Gastroesophageal sphincter (tissue), 3 donors: ENCODE measurements at regions not wholly inside any gene's neighbourhood (a gene's known extent, or its start where the extent isn't known, plus 50 kb on each side); places are given as distances from the start of the nearest gene placed in this dataset.

Source experiments
- EP300 ChIP-seq: sonication (generic); formaldehyde crosslinking; IDR thresholded peaks from one replicate; pipeline ENCODE4 v1.6.1; 2017; ENCODE audit warnings: antibody characterized with exemption, mild to moderate bottlenecking
- POLR2A ChIP-seq, 2 donors: fragments of 450-650 bp; IDR thresholded peaks; one replicate each; pipeline ENCODE4 v1.6.1; 2017; ENCODE audit warnings: antibody characterized with exemption in 2 of 2, mild to moderate bottlenecking in 2 of 2, moderate library complexity in 1 of 2
- TF ChIP-seq, protein P1 (sequence below), 4 experiments: fragments of 200-600 bp in 2 of 4; fragments of 450-650 bp in 2 of 4; sonication (generic) in 1 of 4; IDR thresholded peaks; one replicate each; pipeline ENCODE4 v1.5.1; 2017 to 2019; ENCODE audit warnings: antibody characterized with exemption in 4 of 4, mild to moderate bottlenecking in 2 of 4, moderate library complexity in 2 of 4

DNA sequence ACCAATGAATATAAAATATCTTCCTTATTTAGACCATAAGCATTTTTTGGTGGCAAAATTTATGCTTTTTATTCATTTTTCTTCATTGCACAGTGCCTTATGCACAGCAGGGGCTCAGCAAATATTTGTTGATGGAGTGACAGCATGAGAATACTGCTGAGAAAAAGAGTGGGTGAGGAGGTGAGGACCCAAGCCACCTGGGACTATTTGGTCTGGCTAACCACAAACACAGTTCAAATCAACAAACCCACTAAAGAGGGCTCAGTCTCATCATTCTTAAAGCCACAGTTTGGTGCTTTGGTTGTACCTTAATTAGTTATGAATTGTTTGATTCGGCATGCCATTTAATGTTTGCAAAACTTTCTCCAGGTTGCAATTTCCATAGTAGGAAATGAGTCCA is 183.5 kb upstream of the ZNF521 start:
- TF ChIP-seq, protein P1, sequence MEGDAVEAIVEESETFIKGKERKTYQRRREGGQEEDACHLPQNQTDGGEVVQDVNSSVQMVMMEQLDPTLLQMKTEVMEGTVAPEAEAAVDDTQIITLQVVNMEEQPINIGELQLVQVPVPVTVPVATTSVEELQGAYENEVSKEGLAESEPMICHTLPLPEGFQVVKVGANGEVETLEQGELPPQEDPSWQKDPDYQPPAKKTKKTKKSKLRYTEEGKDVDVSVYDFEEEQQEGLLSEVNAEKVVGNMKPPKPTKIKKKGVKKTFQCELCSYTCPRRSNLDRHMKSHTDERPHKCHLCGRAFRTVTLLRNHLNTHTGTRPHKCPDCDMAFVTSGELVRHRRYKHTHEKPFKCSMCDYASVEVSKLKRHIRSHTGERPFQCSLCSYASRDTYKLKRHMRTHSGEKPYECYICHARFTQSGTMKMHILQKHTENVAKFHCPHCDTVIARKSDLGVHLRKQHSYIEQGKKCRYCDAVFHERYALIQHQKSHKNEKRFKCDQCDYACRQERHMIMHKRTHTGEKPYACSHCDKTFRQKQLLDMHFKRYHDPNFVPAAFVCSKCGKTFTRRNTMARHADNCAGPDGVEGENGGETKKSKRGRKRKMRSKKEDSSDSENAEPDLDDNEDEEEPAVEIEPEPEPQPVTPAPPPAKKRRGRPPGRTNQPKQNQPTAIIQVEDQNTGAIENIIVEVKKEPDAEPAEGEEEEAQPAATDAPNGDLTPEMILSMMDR (IDR thresholded peaks at IDR 0.05), result no peak
- TF ChIP-seq EP300, result no peak
- TF ChIP-seq POLR2A (IDR thresholded peaks at IDR 0.05), result no peak
